ENCODE measurements at regions not wholly inside any gene's neighbourhood (a gene's known extent, or its start where the extent isn't known, plus 50 kb on each side); places are given as distances from the start of the nearest gene placed in this dataset.

DNA sequence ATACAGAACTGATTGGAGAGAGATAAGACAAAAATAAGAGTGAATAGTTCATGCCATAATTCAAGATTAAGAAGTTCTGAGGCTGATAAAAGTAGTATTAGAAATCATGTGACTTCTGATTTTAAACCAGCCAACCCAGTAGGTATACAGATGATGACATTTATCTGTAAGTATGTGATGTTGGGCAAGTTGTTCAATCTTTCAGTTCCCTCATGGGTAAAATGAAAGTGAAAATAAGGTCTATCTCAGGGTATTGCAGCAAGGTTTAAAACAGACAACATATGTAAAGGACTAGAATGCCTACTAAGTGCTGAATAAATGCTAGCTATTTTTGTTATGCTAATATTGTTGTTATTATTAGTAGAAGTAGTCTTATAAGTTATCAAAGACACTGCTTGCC, 1055.7 kb downstream of the NAALADL2 start:
- no peak for DNase-seq

- no peak for DNase-seq
Measured at GRCh38 chr3:175913286-175913685, 1054.2 kb downstream of the NAALADL2 start.

- no peak for DNase-seq
Measured at GRCh38 chr3:175911937-175912336, 1052.8 kb downstream of the NAALADL2 start.

- DNase-seq: no peak
Measured at GRCh38 chr3:175902226-175902625, 1043.1 kb downstream of the NAALADL2 start.

GRCh38 chr3:175898194-175898593, 1039.1 kb downstream of the NAALADL2 start:
- DNase-seq: no peak

DNA sequence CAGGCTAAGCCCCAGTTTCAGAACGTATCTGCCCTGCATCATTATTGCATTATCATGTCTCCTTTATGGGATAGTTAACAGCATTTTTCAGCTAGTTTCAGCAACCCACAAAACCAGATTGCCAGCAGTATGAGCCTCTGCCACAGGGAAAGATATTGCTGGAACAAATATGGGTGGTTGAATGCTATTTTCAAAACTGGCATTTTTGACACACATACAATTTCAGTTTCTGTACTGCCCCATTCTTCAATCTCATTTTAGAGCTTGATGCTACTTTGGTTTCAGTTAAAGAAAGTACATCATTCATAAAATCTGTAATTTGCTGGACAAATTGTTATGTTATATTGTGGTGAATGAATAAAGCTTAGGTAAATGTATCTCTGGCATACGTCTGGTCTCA, 1037.5 kb downstream of the NAALADL2 start:
- no peak for DNase-seq

- DNase-seq: no peak
Measured at GRCh38 chr3:175895731-175896130, 1036.6 kb downstream of the NAALADL2 start.

DNA sequence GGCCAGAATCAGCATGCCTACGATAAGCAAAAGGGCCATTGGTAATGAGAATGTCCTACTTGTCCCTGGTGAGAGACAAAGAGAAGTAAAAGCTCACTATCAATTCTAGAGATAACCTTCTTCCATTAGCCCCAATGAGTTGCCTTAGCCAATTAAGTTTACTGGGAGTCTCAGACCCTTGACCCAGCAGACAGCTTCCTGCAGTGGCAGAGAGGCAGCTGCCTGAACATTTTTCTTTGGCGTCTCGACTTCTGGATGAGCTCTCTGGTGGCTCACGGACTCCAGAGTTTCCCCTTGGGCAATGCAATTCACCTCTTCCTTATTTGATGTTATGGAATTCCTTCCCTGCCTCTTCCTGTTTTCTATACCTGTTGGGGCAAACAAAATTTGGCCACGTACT, 1034.4 kb downstream of the NAALADL2 start:
- no peak for DNase-seq

DNA sequence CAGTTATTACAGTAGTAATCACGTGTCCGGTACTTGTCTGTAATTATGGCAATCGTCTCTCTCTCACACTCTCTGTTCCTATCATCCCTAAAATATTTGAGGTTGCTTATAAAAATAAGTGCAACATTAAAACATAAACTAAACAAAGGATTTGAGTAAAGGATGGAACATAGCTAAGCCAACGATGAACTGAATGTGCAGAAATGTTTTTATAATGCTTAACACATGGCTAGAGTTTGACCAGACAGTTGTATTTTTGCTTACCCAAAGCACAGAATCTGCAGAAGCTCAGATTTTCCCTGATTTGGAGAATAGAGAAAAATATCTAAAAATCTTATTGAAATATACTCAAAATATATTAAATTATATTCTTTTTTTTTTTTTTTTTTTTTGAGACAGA, 1030.9 kb downstream of the NAALADL2 start:
- no peak for DNase-seq

- DNase-seq: no peak
Measured at GRCh38 chr3:175885231-175885766, 1026.2 kb downstream of the NAALADL2 start.

DNA sequence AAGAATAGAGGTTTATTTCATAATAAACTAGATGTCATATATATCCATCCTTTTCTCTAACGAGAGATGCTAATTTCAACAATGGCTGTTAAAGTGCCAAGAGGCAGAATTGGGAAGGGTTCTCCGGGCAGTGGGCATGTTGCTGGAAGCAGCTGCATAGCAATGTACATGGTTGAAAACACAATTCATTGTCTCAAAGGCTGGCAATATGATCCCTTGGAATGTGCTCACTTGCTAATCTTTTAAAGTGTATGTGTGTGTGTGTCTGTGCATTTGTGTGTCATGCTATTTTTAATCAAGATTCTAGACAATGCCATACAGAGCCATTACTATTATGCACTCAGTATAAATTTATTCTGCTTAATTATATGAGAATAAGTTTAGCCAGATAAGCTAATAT, 1020.3 kb downstream of the NAALADL2 start:
- no peak for DNase-seq

GRCh38 chr3:175869404-175869803, 1010.3 kb downstream of the NAALADL2 start:
- DNase-seq: no peak

GRCh38 chr3:175868626-175869025, 1009.5 kb downstream of the NAALADL2 start:
- no peak for DNase-seq

GRCh38 chr3:175865724-175866123, 1006.6 kb downstream of the NAALADL2 start:
- no peak for DNase-seq

DNA sequence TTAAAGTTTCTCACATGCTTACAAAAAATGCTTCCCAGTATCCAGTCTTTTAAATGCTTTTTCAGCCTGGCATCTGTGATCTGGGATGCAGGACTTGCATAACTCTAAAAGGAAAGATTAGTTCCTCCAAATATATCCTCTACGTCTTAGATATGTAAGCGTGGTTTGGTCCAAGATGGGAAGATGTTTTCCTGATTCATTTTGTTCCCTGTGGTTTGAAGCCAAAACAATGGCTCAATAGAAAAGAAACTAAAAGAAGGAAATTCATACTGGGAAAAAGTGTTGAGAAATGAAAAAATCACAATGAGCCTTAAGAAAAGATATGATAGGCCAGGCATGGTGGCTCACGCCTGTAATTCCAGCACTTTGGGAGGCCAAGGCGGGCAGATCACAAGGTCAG, 1002.8 kb downstream of the NAALADL2 start:
- DNase-seq: no peak

Data from activated T-cell treated with anti-CD3 and anti-CD28 coated beads for 4 hours (primary cell).